ENCODE measurements at regions not wholly inside any gene's neighbourhood (a gene's known extent, or its start where the extent isn't known, plus 50 kb on each side); places are given as distances from the start of the nearest gene placed in this dataset.

- H3K36me3 ChIP-seq (ENCODE audit: control insufficient read depth in 1 of 2, insufficient read depth in 2 of 2, low read depth in 1 of 2, low read length in 2 of 2) = no peaks in the 10 kb centered on the region
These were observed 66.7 kb upstream of the FNDC3A start for GRCh38 chr13:48909056-48909389.

GRCh38 chr13:48910686-48911085 lies 65.0 kb upstream of the FNDC3A start:
- H4K91ac ChIP-seq (ENCODE audit: low read length) = no peak overlapping the region
- H3K36me3 ChIP-seq (ENCODE audit: control insufficient read depth in 1 of 2, insufficient read depth in 2 of 2, low read depth in 1 of 2, low read length in 2 of 2) = no peaks in the 10 kb centered on the region
- no peak overlapping the region for H3K27ac ChIP-seq (ENCODE audit: low read length, poor library complexity, severe bottlenecking)
- H2BK15ac ChIP-seq (ENCODE audit: low read depth, poor library complexity, severe bottlenecking) = no peak overlapping the region
- peaks cover 1% of the 10 kb centered on the region for H3K4me1 ChIP-seq (ENCODE audit: control insufficient read depth, insufficient read depth, low read depth, low read length)
- H3K9ac ChIP-seq (ENCODE audit: low read length) = no peak overlapping the region
- H4K8ac ChIP-seq (ENCODE audit: low read length) = no peak overlapping the region
- no peak overlapping the region for H3K23ac ChIP-seq (ENCODE audit: low read length in 2 of 2)
- no peak overlapping the region for H2BK12ac ChIP-seq (ENCODE audit: low read length in 2 of 2)
- no peak overlapping the region for H2AK5ac ChIP-seq (ENCODE audit: low read length, severe bottlenecking)
- no peaks in the 10 kb centered on the region for H3K79me1 ChIP-seq (replicated peaks; ENCODE audit: low read length, poor library complexity, severe bottlenecking)
- no CpG with 5 or more reads among the region's 2 CpGs for WGBS
- H3K4me3 ChIP-seq (ENCODE audit: insufficient read depth in 1 of 2, low read depth in 1 of 2, low read length in 2 of 2) = no peak overlapping the region
- no peak for DNase-seq
- H3K27me3 ChIP-seq (ENCODE audit: control insufficient read depth in 1 of 2, insufficient read depth in 1 of 2, low read length in 2 of 2) = no peaks in the 10 kb centered on the region
- no peak overlapping the region for H3K4me2 ChIP-seq (ENCODE audit: low read length, poor library complexity, severe bottlenecking)
- no peak overlapping the region for H3K4ac ChIP-seq (ENCODE audit: low read depth in 1 of 2, low read length in 2 of 2)
- H3K18ac ChIP-seq (ENCODE audit: low read depth in 1 of 2, low read length in 2 of 2) = no peak overlapping the region
- no peak overlapping the region for H3K14ac ChIP-seq (ENCODE audit: low read length in 2 of 2)
- no peak overlapping the region for H2BK5ac ChIP-seq (ENCODE audit: low read depth, low read length, poor library complexity, severe bottlenecking)
- H2BK120ac ChIP-seq (ENCODE audit: low read depth, low read length) = no peak overlapping the region
- no peaks in the 10 kb centered on the region for H3K9me3 ChIP-seq (ENCODE audit: control insufficient read depth, low read length)
- no peak overlapping the region for H2AFZ ChIP-seq (ENCODE audit: low read depth, low read length)

More at GRCh38 chr13:48909056-48909389, 66.7 kb upstream of the FNDC3A start:
- Histone ChIP-seq H3K79me1 (replicated peaks; ENCODE audit: low read length, poor library complexity, severe bottlenecking) (no peaks in the 10 kb centered on the region), H3K4ac (ENCODE audit: low read depth in 1 of 2, low read length in 2 of 2) (no peak overlapping the region), H4K8ac (ENCODE audit: low read length) (no peak overlapping the region), H2BK120ac (ENCODE audit: low read depth, low read length) (no peak overlapping the region), H3K9ac (ENCODE audit: low read length) (peak overlapping the region; percentile 25), H3K23ac (ENCODE audit: low read length in 2 of 2) (no peak overlapping the region), H4K91ac (ENCODE audit: low read length) (no peak overlapping the region), H3K4me1 (ENCODE audit: control insufficient read depth, insufficient read depth, low read depth, low read length) (peaks cover 1% of the 10 kb centered on the region), H3K27ac (ENCODE audit: low read length, poor library complexity, severe bottlenecking) (no peak overlapping the region), H3K18ac (ENCODE audit: low read depth in 1 of 2, low read length in 2 of 2) (no peak overlapping the region), H3K27me3 (ENCODE audit: control insufficient read depth in 1 of 2, insufficient read depth in 1 of 2, low read length in 2 of 2) (no peaks in the 10 kb centered on the region), H3K4me2 (ENCODE audit: low read length, poor library complexity, severe bottlenecking) (no peak overlapping the region), H3K9me3 (ENCODE audit: control insufficient read depth, low read length) (no peaks in the 10 kb centered on the region), H2AK5ac (ENCODE audit: low read length, severe bottlenecking) (no peak overlapping the region), H2BK15ac (ENCODE audit: low read depth, poor library complexity, severe bottlenecking) (no peak overlapping the region), H2BK5ac (ENCODE audit: low read depth, low read length, poor library complexity, severe bottlenecking) (no peak overlapping the region), H3K14ac (ENCODE audit: low read length in 2 of 2) (no peak overlapping the region), H2BK12ac (ENCODE audit: low read length in 2 of 2) (no peak overlapping the region), H3K4me3 (ENCODE audit: insufficient read depth in 1 of 2, low read depth in 1 of 2, low read length in 2 of 2) (peak overlapping the region in 1 of 2 experiments; percentile 47), H2AFZ (ENCODE audit: low read depth, low read length) (no peak overlapping the region)
- WGBS = 100% methylated on average over 2 of the region's 2 CpGs
- no peak for DNase-seq

- Histone ChIP-seq H3K23ac (ENCODE audit: low read length in 2 of 2) (no peak overlapping the region), H3K27me3 (ENCODE audit: control insufficient read depth in 1 of 2, insufficient read depth in 1 of 2, low read length in 2 of 2) (no peaks in the 10 kb centered on the region), H3K4me1 (ENCODE audit: control insufficient read depth, insufficient read depth, low read depth, low read length) (no peaks in the 10 kb centered on the region), H3K4me3 (ENCODE audit: insufficient read depth in 1 of 2, low read depth in 1 of 2, low read length in 2 of 2) (no peak overlapping the region), H2BK5ac (ENCODE audit: low read depth, low read length, poor library complexity, severe bottlenecking) (no peak overlapping the region), H3K14ac (ENCODE audit: low read length in 2 of 2) (no peak overlapping the region), H3K9ac (ENCODE audit: low read length) (no peak overlapping the region), H3K36me3 (ENCODE audit: control insufficient read depth in 1 of 2, insufficient read depth in 2 of 2, low read depth in 1 of 2, low read length in 2 of 2) (no peaks in the 10 kb centered on the region), H3K79me1 (replicated peaks; ENCODE audit: low read length, poor library complexity, severe bottlenecking) (no peaks in the 10 kb centered on the region), H4K8ac (ENCODE audit: low read length) (no peak overlapping the region), H3K4ac (ENCODE audit: low read depth in 1 of 2, low read length in 2 of 2) (no peak overlapping the region), H2BK120ac (ENCODE audit: low read depth, low read length) (no peak overlapping the region), H3K9me3 (ENCODE audit: control insufficient read depth, low read length) (no peaks in the 10 kb centered on the region), H2BK15ac (ENCODE audit: low read depth, poor library complexity, severe bottlenecking) (no peak overlapping the region), H2AFZ (ENCODE audit: low read depth, low read length) (no peak overlapping the region), H3K27ac (ENCODE audit: low read length, poor library complexity, severe bottlenecking) (no peak overlapping the region), H4K91ac (ENCODE audit: low read length) (no peak overlapping the region), H2BK12ac (ENCODE audit: low read length in 2 of 2) (no peak overlapping the region), H2AK5ac (ENCODE audit: low read length, severe bottlenecking) (no peak overlapping the region), H3K4me2 (ENCODE audit: low read length, poor library complexity, severe bottlenecking) (no peak overlapping the region), H3K18ac (ENCODE audit: low read depth in 1 of 2, low read length in 2 of 2) (no peak overlapping the region)
- WGBS = 80% methylated on average over 1 of the region's 1 CpG
- DNase-seq = no peak
These were observed 56.0 kb upstream of the FNDC3A start for GRCh38 chr13:48919751-48920150.

- Histone ChIP-seq H2AFZ (ENCODE audit: low read depth, low read length) (no peak overlapping the region), H2BK12ac (ENCODE audit: low read length in 2 of 2) (no peak overlapping the region)
- DNase-seq = no peak
These were observed 55.0 kb upstream of the FNDC3A start for GRCh38 chr13:48920730-48921129.

More at GRCh38 chr13:48920730-48921129, 55.0 kb upstream of the FNDC3A start:
- Histone ChIP-seq H2BK5ac (ENCODE audit: low read depth, low read length, poor library complexity, severe bottlenecking) (no peak overlapping the region), H4K91ac (ENCODE audit: low read length) (no peak overlapping the region), H3K4me3 (ENCODE audit: insufficient read depth in 1 of 2, low read depth in 1 of 2, low read length in 2 of 2) (no peak overlapping the region), H3K9ac (ENCODE audit: low read length) (no peak overlapping the region), H2BK120ac (ENCODE audit: low read depth, low read length) (no peak overlapping the region), H3K4me2 (ENCODE audit: low read length, poor library complexity, severe bottlenecking) (no peak overlapping the region), H3K18ac (ENCODE audit: low read depth in 1 of 2, low read length in 2 of 2) (no peak overlapping the region), H4K8ac (ENCODE audit: low read length) (no peak overlapping the region), H3K4me1 (ENCODE audit: control insufficient read depth, insufficient read depth, low read depth, low read length) (no peaks in the 10 kb centered on the region), H3K27ac (ENCODE audit: low read length, poor library complexity, severe bottlenecking) (no peak overlapping the region), H2BK15ac (ENCODE audit: low read depth, poor library complexity, severe bottlenecking) (no peak overlapping the region), H3K36me3 (ENCODE audit: control insufficient read depth in 1 of 2, insufficient read depth in 2 of 2, low read depth in 1 of 2, low read length in 2 of 2) (no peaks in the 10 kb centered on the region), H3K4ac (ENCODE audit: low read depth in 1 of 2, low read length in 2 of 2) (no peak overlapping the region), H3K14ac (ENCODE audit: low read length in 2 of 2) (no peak overlapping the region), H3K9me3 (ENCODE audit: control insufficient read depth, low read length) (no peaks in the 10 kb centered on the region), H3K27me3 (ENCODE audit: control insufficient read depth in 1 of 2, insufficient read depth in 1 of 2, low read length in 2 of 2) (peaks cover 4 to 6% of the 10 kb centered on the region in 2 experiments), H3K79me1 (replicated peaks; ENCODE audit: low read length, poor library complexity, severe bottlenecking) (no peaks in the 10 kb centered on the region), H3K23ac (ENCODE audit: low read length in 2 of 2) (no peak overlapping the region), H2AK5ac (ENCODE audit: low read length, severe bottlenecking) (no peak overlapping the region)
- 77% methylated on average over 5 of the region's 6 CpGs for WGBS
